GM19240 (cell line): ENCODE measurements at regions not wholly inside any gene's neighbourhood (a gene's known extent, or its start where the extent isn't known, plus 50 kb on each side); places are given as distances from the start of the nearest gene placed in this dataset.
"Not testable (repeated sequence)": the region's sequence is repeated elsewhere in the genome, so short reads cannot be mapped to it uniquely, and the experiment has no call there.

Source experiments
- DNase-seq: peaks from one replicate; pipeline ENCODE4 v3.0.0; 2011; ENCODE audit warnings: low spot score; ENCODE audit not compliant: insufficient read length

DNA sequence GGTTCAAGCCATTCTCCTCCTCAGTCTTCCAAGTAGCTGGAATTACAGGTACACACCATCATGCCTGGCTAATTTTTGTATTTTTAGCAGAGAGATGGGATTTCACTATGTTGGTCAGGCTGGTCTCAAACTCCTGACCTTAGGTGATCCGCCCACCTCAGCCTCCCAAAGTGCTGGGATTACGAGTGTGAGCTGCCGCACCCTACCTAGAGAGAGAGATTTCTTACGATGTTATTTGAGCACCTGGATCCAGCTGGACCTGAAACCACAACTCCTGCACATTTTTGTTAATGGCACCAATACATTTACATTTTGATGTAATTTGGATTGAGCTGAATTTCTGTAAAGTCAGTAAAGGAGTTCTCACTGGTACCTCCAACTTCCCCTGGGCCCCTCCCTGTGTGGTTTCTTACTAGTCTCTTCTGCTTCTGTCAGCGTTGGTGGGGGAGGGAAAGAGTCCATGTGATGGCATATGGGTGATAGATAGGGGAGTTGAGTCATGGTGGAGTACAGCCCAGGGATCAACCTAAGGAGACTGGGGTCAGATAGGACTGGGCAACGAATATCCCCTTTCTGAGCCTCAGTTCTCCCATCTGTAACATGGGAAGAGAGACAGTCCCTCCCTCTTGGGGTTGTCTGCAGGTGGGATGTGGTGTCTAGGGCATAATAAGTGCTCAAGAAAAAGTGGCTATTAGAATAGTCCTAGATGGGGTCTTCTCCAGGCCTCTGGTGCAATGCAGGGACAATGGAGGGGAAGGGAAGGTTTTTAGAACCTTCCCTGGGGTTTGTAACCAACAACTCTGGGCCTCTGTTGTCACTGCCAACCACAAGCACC is 83.3 kb upstream of the MED13L start:
- DNase-seq, result no peak

DNA sequence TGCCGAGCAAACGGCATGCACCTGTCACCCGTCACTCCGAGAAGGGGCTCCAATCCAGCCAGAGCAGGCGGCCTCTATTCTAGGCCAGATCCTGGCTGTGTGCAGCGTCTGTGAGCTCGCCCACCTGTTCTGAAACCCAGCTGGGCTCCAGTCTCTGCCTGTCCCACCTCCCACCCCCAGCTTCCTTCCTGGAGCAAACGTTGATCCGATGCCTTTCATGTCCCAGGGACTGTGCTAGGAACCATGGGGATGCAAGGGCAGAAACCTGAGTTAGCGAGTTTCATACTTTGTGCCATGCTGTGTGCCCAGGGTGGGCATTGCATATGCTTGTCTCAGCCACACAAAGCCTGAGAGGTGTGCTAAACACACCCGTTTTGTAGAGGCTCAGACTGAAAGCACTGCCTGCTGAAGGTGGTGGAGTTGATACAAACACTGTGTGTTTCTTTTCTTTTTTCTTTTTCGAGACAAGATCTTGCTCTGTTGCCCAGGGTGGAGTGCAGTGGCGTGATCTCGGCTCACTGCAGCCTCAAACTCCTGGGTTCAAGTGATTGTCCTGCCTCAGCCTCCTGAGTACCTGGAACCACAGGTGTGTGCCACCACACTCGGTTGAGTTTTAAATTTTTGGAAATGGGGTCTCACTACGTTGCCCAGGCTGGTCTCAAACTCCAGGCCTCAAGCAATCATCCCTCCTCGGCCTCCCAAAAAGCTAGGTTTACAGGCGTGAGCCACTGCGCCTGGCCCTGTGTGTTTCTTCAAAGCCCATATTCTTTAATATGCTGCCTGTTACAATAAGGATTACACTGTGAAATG is 84.1 kb upstream of the MED13L start:
- DNase-seq, result no peak

DNA sequence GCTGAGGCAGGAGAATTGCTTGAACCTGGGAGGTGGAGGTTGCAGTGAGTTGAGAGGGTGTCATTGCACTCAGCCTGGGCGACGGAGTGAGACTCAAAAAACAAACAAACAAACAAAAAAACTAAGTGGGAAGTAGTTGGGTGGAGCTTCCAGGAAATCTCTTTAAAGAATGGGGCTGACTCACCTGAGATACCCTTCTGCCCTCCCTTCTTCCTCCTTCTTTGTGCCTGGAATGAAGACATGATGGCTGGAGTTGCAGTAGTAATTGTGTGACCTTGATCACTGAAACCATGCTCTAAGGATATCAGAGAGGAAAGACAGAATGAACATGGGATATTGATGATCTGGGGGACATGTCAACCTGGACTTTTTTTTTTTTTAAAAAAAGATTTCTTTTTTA is 87.6 kb upstream of the MED13L start:
- no peak for DNase-seq

DNA sequence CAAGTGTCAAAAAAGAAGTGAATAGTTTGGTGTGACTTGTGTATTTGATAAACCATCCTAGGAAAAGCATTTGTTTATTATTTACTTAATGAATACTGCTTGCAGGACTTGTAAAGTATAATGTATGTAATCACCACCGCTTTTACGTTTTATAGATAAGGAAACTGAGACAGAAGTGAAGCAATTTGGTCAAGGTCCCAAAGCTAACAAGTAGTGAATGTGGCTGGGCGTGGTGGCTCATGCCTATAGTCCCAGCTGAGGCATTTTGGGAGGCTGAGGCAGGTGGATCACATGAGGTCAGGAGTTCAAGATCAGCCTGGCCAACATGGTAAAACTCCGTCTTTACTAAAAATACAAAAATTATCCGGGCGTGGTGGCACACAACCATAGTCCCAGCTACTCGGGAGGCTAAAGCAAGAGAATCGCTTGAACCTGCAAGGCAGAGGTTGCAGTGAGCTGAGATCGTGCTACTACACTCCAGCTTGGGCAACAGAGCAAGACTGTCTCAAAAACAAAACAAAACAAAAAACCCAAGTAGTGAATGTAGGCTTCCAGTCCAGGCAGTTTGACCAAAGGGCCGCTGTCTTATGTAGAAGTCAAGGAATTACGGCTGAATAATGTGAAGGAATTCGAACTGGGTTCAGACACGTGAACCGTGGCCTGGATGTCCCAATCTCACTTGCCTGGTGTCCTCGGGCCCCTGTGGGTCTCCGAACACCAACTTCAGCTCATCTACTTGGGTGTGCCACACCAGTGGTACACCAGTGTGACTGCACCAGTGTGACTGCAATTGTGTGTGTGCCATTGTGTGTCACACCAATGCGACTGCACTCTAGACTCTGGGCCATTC is 88.3 kb upstream of the MED13L start:
- no peak for DNase-seq

DNA sequence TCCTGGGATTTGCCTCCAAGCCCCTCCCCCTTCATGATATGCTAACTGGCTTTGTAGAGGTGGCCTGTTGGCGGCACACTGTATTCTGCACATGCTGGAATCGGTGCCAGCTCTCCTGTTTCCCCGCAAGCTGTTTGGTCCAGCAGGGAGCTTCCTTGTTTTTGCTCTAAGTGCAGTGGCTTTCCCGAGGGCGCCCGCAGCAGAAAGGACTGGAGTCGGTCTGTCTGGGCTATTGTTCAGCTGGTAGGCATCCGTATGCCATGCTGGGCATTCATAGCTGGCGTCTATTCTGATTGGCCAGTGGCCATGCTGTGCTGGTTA is 88.9 kb upstream of the MED13L start:
- no peak for DNase-seq

DNA sequence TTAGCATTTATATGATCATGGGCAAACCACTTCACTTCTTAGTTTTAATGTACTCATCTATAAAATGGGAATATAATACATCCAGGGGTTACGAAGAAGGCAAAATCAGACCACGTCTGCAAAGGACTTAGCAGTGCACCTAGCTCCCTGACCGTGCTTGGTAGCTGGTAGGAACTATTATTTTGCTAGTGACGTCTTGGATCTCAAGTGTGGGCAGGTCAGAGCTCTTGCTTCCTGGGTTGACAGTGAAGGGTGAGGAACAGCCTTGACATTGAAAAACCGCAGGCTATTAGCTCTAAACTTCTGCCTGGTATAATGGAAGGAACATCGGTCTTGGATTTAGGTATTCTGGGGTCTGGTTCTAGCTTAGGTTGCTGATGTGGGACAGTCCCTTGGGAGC is 89.3 kb upstream of the MED13L start:
- no peak for DNase-seq

GRCh38 chr12:116368196-116369194 is 91.0 kb upstream of the MED13L start:
- no peak for DNase-seq

GRCh38 chr12:116370004-116370404 is 92.5 kb upstream of the MED13L start:
- no peak for DNase-seq

DNA sequence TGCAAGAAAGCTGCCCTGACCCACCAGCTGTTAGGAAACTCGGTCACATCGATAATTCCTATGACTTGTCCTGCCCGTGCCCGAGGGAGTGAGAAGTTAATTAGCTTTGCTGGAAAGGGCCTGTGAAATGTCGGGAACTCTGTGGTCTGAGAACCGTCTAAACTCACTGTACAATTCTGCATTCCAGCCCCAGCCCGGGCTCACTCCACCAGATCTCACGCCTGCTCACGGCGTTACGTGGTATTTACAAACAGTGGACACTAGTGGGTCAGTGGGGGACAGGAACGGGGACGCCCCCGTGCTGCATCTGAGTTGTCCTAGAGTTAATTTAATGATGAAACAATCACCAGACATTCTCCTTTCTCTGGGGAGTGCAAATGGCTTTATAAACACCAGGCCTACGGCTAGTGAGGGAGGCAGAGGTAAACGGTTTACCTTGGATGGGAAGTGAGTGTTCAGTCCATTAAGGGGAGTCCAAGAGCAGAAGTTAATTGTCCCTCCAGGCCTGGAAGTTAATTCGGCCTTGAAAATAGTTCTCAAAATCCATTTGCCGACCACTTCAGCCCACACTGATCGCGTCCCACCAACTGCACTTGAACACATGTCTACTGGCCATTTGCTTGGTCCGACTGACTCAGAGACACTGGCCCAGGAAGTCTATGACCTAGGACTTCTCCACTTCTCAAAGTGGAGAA is 93.5 kb upstream of the MED13L start:
- DNase-seq, result no peak

- DNase-seq, result no peak
These were observed 95.3 kb upstream of the MED13L start for GRCh38 chr12:116372815-116373214.

DNA sequence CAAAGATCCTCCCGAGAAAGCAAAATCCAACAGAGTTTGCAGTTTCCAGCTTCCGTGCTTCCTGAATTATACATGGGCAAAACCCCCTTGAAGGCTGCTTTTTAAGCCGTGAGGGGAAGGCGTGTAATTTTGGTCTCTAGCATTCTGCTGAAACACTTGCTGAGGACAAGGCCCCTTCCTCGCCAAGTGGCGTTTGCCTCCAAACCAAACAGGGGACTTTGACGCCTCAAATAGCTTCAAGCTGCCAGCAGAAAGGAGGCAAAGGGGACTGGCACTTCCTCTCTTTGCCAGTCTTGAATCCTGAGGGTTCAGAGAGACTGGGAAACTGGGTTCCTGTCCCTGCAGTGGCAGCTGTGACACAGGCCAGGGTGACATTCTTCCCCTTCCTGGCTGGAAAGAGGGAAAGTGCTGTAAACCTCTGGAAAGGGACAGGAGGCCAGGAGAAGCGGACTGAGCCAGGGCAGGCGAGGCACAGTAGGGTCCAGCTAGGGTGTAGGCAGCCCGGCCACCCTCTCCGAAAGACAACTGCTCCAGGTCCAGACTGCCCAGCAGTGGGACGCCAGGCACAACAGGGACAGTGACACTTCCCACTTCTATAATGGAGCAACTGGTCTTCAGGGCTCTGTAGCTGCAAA is 96.2 kb upstream of the MED13L start:
- no peak for DNase-seq

DNA sequence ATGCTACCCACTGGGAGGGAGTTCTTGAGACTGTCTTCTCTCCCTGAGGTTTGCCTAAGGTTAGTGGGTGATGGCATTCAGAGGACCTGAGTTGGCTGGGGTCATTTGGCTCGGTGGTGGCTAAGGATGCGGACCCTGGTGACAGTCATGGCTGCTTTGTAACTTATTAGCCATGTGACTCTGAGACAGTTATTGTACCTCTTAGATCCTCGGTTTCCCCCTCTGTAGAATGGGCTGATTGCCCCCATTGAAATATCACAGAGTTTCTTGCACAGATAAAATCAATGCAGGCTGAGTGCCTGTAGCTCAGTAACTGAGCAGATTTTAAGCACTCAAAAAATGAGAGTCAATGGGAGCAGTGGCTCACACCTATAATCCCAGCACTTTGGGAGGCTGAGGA is 96.7 kb upstream of the MED13L start:
- DNase-seq, result no peak

DNA sequence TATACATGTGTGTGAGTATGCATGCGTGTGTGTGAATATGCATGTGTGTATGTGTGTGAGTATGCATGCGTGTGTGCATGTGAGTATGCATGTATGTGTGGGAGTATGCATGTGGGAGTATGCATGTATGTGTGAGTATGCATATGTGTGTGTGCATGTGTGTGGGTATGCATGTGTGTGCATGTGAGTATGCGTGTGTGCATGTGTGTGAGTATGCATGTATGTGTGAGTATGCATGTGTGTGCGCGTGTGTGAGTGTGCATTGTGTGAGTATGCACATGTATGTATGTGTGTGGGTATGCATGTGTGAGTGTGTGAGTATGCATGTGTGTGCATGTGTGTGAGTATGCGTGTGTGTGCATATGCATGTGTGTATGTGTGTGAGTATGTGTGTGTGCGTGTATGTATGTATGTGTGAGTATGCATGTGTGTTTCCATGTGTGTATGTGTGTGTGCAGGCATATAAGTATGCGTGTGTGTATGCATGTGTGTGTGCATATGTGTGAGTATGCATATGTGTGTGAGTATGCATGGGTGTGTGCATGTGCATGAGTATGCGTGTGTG is 97.9 kb upstream of the MED13L start:
- DNase-seq, result no peak

DNA sequence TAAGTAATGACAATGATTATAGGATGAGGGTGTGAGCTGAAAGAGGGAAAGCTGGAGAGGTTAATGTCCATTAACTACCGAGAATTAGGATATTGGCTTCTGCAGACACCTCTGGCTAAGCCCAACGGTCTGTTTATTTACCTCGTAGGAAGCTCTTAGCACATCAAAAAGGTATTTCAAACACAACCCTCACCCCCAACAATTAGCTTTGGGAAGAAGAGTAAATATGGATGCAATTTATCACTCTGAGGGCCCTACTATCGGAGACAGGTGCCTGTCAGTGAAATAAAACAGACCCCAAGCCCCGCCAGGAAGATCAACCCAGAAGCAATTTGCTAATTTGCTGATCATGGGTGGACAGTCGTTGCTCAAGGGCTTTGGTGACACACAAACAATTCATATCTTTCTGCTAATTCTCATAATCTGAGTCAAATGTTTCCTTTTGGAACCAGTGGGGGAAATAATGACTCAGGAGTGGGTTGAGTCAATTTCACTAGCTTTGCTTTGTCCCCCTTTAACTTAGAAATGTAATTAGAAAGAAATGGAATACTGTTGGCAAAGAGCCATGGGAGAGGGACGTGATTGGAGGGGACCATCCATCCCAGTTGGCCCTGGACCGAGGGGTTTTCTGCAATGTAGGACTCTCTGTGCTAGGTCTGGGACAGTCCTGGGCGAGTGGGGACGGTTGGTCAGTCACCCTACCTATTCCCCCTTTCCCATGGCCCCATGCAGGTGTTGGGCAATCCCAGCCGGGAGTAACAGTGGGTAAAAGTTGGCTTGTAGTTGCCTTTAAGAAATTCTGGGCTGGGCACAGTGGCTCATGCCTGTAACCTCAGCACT is 99.1 kb upstream of the MED13L start:
- DNase-seq, result no peak

GRCh38 chr12:116377194-116377571 is 99.7 kb upstream of the MED13L start:
- DNase-seq, result not testable (repeated sequence)

DNA sequence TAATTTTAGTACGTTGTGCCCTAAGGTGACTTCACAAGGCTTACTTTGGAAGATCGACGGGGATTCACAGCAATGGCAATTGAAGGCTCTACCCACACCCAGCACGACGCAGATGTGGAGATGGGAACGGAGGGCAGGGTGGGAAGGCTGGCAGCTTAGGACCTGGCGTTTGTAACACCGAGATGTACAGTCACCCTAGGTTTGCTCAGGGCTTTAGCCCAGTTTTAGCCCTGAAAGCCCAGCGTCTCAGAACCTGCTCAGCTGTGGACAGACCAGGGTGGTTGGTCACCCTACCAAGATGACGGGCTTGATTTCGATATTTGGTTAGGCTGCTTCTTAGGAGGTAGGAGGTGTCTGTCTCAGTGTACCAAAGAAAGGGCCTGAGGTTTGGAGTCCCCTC is 100.5 kb upstream of the MED13L start:
- DNase-seq, result no peak

- DNase-seq, result no peak
These were observed 102.6 kb upstream of the MED13L start for GRCh38 chr12:116380108-116380507.

DNA sequence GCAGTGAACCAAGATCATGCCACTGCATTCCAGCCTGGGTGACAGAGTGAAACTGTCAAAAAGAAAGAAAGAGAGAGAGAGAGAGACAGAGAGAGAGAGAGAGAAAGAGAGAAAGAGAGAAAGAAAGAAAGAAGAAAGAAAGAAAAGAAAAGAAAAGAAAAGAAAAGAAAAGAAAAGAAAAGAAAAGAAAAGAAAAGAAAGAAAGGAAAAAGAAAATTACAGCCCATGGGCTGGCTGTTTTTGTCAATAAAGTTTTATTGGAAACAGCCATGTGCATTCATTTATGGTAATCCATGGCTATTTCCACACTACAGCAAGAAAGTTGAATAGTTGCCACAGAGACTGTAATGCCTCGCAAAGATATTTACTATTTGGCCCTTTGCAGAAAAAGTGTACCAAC is 103.2 kb upstream of the MED13L start:
- DNase-seq, result not testable (repeated sequence)
